GM12865 (cell line): ENCODE measurements at regions not wholly inside any gene's neighbourhood (a gene's known extent, or its start where the extent isn't known, plus 50 kb on each side); places are given as distances from the start of the nearest gene placed in this dataset.

Source experiments
- DNase-seq: peaks from one replicate; pipeline ENCODE4 v3.0.0; 2010; ENCODE audit warnings: low read depth
- H3K4me3 ChIP-seq: 2 replicates; pipeline ENCODE4 v1.5.1; 2011; ENCODE audit warnings: mild to moderate bottlenecking, low read depth, low read length, control low read depth
- CTCF ChIP-seq: IDR thresholded peaks from 2 replicates; pipeline ENCODE4 v1.5.1; 2011; ENCODE audit warnings: low read length, control low read depth, low read depth, inconsistent platforms; ENCODE audit not compliant: insufficient read depth; ENCODE audit errors: missing control alignments

GRCh38 chrY:7753711-7754110, 842.2 kb upstream of the AMELY start:
- no peak for DNase-seq
- no peak for TF ChIP-seq CTCF
- H3K4me3 ChIP-seq = no peak overlapping the region

- DNase-seq = no peak
- TF ChIP-seq CTCF = no peak
- H3K4me3 ChIP-seq = no peak overlapping the region
Observed at GRCh38 chrY:7746781-7747180, 835.2 kb upstream of the AMELY start.

GRCh38 chrY:7745581-7745901, 834.0 kb upstream of the AMELY start:
- TF ChIP-seq CTCF = no peak
- DNase-seq = no peak
- H3K4me3 ChIP-seq = no peak overlapping the region

GRCh38 chrY:7744691-7745580, 833.4 kb upstream of the AMELY start:
- no peak overlapping the region for H3K4me3 ChIP-seq
- DNase-seq = no peak
- no peak for TF ChIP-seq CTCF

GRCh38 chrY:7736847-7737365, 825.4 kb upstream of the AMELY start:
- DNase-seq = no peak
- no peak for TF ChIP-seq CTCF
- H3K4me3 ChIP-seq = no peak overlapping the region

GRCh38 chrY:7731651-7732050, 820.1 kb upstream of the AMELY start:
- H3K4me3 ChIP-seq = no peak overlapping the region
- DNase-seq = no peak
- TF ChIP-seq CTCF = no peak

GRCh38 chrY:7730664-7731063, 819.1 kb upstream of the AMELY start:
- no peak for DNase-seq
- no peak overlapping the region for H3K4me3 ChIP-seq
- no peak for TF ChIP-seq CTCF
